Retinal pigment epithelial cell (primary cell): ENCODE measurements at regions not wholly inside any gene's neighbourhood (a gene's known extent, or its start where the extent isn't known, plus 50 kb on each side); places are given as distances from the start of the nearest gene placed in this dataset.

Source experiments
- DNase-seq: peaks from one replicate; pipeline ENCODE4 v3.0.0-alpha.2; 2010; ENCODE audit warnings: low read depth
- H3K4me3 ChIP-seq: 2 replicates; pipeline ENCODE4 v1.5.1; 2011; ENCODE audit warnings: mild to moderate bottlenecking, low read length, control low read depth, moderate library complexity
- CTCF ChIP-seq: conservative IDR thresholded peaks from 2 replicates; pipeline ENCODE4 v1.5.1; 2011; ENCODE audit warnings: low read depth, low read length, control low read depth, inconsistent platforms

- TF ChIP-seq CTCF, result no peak
- H3K4me3 ChIP-seq, result no peak overlapping the region
- DNase-seq, result no peak
Measured at GRCh38 chr2:226127682-226128081, 671.9 kb downstream of the IRS1 start.

GRCh38 chr2:226126104-226126503, 673.5 kb downstream of the IRS1 start:
- no peak for TF ChIP-seq CTCF

GRCh38 chr2:226125176-226125883, 674.3 kb downstream of the IRS1 start:
- no peak overlapping the region for H3K4me3 ChIP-seq
- DNase-seq, result no peak
- TF ChIP-seq CTCF, result no peak

More at GRCh38 chr2:226126104-226126503, 673.5 kb downstream of the IRS1 start:
- no peak overlapping the region for H3K4me3 ChIP-seq
- DNase-seq, result no peak

- DNase-seq, result no peak
- no peak for TF ChIP-seq CTCF
- H3K4me3 ChIP-seq, result no peak overlapping the region
Measured at GRCh38 chr2:226124548-226125011, 675.0 kb downstream of the IRS1 start.

GRCh38 chr2:226123300-226123699, 676.3 kb downstream of the IRS1 start:
- no peak for DNase-seq
- TF ChIP-seq CTCF, result no peak
- no peak overlapping the region for H3K4me3 ChIP-seq

GRCh38 chr2:226122041-226122440, 677.6 kb downstream of the IRS1 start:
- H3K4me3 ChIP-seq, result no peak overlapping the region
- no peak for DNase-seq
- TF ChIP-seq CTCF, result no peak

- no peak for TF ChIP-seq CTCF
- H3K4me3 ChIP-seq, result no peak overlapping the region
- peak; percentile 50 for DNase-seq
Measured at GRCh38 chr2:226121046-226121738, 678.4 kb downstream of the IRS1 start.
